ENCODE measurements at regions not wholly inside any gene's neighbourhood (a gene's known extent, or its start where the extent isn't known, plus 50 kb on each side); places are given as distances from the start of the nearest gene placed in this dataset.
"Not testable (repeated sequence)": the region's sequence is repeated elsewhere in the genome, so short reads cannot be mapped to it uniquely, and the experiment has no call there.

DNA sequence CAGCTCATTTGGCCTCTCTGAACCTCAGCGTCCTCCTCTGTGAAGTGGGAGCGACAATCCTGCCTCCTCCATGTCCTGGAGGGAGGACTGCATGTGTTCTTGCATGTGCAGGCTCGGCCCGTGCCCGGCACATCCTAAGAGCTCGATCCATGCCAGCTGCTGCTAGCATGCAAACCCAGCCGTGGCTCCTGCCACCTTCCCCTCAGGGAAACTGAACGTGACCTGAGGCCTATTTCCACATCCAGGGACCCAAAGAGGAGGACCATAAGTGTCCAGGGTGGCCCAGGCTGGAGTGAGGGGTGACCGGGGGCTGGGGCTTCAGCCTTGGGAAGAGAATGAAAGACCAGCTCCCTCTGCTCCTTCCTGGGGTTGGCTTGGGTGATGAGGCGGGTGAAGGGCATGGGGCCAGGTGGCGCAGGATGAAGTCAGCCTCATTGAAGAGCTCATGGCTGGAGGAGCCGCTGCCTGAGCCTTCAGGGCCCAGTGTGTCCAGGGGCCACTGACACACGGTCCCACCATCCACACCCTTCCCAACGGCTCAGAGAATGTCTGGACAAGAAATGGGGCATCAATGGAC lies 115.7 kb upstream of the AKAP13 start:
- not testable (repeated sequence) for DNase-seq (ENCODE audit: low spot score)

DNA sequence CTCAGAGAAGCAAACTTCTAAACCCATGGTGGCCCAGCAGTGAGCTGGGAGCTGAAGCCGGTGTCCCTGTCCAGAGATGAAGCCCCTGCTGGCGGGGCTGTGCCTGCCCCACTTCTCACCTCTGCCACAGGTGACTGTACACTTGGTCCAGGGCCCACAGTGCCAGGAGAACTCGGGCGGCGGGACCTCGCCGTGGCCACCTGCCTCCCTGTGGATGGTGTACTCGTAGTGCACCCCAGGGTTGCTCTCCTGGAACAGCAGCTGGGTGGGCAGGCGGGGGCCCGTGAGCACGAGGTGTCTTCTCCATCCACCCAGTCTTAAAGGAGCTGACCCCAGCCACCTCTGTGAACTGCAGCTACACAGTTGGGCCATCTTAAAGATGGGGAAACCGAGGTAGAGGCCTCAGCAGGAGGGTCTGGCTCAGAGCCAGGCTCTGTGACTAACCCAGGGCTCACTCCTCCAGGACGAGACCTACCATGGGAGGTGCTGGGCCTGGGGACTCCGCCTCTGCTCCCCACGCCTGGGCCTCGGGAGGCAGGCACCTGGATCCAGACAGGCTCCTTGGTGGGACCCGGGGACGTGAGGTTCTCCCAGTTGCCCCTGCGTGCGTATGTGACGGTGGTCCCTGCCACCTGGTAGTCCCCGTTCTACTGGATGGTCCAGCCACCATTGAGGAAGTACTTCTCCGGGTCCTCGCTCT lies 113.1 kb upstream of the AKAP13 start:
- not testable (repeated sequence) for DNase-seq (ENCODE audit: low spot score)

DNA sequence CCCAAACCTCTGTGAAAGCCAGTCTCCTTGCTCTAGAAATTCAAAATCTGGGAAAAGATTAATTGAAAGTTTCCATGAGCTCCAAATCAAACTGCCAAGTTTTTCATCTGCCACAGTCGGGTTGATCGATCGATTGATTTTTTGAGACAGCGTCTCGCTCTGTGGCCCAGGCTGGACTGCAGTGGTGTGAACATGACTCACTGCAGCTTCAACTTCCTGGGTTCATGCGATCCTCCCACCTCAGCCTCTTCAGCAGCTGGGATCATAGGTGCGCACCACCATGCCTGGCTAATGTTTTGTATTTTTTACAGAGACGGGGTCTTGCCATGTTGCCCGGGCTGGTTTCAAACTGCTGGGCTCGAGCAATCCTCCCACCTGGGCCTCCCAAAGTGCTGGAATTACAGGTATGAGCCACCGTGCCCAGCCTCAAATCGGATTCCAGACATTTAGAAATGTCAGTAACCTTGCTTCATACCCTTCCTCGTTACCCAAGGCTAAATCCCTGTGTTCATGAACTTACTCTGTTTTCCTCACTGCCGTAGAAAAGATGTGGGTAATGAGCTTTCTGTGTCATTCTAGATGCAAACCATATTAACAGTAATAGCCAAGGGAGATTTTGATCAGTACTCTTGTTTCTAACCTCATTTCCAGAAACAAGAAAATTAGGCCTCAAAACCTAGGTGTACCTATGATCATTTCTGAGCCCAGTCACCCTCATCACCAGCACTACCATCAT lies 105.9 kb upstream of the AKAP13 start:
- no peak for DNase-seq (ENCODE audit: low spot score)

DNA sequence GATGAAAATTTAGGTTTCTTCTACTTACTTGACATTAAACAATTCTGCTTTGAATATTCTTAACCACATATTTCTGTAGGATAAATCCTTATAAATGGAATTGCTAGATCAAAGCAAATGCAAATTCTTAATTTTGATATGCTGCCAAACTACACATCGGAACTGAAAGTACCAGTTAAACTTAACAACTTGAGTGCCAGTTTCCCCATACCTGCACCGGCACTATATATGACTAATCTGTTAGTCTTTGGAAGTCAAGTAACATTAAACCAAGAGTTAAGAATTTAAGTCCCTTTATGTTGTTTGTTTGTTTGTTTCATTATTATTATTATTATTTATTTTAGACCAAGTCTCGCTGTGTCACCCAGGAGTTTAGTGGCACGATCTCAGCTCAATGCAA lies 103.9 kb upstream of the AKAP13 start:
- DNase-seq (ENCODE audit: low spot score) = no peak

DNA sequence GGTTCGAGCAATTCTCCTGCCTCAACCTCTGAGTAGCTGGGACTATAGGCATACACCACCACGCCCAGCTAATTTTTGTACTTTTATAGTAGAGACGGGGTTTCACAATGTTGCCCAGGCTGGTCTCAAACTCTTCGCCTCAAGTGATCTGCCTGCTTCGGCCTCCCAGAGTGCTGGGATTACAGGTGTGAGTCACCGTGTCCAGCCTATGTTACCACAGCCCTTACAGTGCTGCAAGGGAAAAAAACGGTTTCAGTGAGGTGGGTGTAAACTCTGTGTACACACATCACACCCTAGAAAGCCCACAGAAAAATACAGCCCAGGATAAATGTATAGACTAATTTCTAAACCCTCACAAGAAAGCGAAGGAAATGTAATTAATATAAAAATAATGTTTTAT lies 103.5 kb upstream of the AKAP13 start:
- DNase-seq (ENCODE audit: low spot score) = no peak

DNA sequence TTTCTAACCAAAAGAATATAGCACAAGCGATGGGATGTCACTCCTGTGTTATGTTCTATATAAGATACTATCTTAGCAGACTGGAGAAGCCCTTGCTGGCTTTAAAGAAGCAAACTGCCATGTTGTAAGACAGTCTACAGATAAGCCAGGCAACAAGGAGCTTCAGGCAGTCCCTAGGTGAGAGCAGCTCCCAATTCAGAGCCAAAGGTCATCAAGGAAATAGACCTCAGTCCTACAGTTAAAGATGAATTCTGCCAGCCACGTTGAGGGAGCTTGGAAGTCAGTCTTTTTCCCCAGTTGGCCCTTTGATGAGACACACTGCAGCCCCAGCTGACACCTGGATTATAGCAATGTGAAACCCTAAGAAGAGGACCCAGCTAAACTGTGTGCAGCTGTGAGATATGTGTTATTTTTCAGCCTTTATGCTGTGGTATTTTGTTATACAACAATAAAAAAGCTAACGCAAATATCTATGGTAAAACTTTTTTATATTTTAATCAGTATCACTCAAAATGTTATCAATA lies 102.5 kb upstream of the AKAP13 start:
- no peak for DNase-seq (ENCODE audit: low spot score)

DNA sequence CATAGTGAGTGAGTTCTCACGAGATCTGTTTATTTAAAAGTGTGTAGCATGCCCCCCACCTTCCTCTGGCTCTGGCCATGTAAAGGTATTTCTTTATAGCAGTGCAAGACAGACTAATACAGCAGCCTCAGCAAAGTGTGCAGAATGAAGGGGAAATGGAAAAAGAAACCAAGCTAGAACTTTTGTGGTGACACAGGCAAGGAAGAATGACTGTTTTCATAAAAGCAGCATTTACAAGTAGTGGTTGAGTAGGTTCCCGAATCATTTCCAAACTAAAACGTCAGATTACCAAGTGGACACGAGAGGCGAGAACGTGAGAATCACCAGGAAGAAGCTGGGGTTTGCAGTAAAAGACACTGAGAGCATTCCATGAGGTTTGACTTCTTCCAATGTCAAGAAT lies 100.2 kb upstream of the AKAP13 start:
- no peak for DNase-seq (ENCODE audit: low spot score)

DNA sequence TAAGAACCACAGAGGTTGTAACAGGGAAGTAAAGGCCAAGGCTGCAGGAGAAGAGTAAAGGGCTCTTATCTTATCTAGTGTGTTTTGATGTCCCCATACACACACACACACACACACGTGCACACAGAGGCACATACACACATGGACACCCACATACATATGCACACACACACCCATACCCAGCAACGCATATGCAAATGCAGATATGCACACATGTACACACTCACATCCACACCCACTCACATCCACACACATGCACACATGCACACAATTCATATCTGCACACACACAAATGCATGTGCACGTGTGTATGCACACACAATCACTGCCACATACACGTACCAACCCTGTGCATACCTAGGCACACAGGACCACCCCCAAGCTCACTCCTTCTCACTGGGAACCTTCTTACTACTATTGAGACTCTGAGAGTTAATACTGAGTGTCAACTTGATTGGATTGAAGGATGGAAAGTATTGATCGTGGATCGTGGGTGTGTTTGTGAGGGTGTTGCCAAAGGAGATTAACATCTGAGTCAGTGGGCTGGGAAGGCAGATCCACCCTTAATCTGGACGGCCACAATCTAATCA lies 99.0 kb upstream of the AKAP13 start:
- no peak for DNase-seq (ENCODE audit: low spot score)

DNA sequence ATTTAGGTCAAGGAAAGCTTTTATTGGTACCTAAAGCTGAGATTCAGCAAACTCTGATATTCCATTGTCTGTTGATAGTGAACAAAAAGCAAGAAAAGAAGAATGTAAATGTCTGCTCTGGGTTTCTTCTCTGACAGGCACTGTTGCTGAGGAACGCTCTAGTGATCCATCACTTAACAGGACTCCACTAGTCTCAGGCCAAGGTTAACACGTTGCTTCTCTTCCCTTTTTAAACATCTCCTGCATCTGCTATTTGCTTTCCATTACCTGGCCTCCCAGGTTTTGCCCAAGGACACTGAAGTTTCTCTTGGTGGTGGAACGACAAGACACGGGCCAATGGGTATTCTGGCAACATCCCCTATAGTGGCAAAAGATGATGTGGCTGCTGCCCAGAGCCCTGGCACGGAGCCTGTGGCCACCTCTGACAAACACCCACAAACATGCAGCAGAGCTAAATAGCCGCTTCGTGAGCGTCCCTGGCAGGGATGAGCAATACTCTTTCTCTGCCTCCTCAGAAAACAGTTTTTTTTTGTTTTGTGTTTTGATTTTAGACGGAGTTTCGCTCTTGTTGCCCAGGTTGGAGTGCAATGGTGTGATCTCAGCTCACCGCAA lies 97.8 kb upstream of the AKAP13 start:
- DNase-seq (ENCODE audit: low spot score) = no peak

DNA sequence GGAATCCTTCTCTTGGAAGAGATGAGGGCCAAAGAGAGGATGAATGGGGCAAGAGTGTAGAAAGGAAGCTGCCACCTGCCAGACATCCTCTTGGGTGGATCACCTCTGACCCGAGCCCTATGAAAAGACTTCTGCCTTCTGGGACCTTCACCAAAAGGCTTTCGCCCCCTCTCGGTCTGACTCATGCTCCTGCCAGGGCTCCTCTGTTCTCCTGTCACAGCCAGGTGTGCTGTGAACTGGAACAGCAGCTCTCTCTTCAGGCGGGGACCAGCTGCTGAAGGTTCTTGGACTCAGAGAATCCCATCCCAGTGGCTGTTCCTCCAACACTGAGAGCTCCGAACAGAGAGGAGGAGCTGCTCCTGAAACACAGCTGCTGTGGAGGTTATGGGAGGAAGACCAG lies 96.6 kb upstream of the AKAP13 start:
- DNase-seq (ENCODE audit: low spot score) = peak; percentile 49

DNA sequence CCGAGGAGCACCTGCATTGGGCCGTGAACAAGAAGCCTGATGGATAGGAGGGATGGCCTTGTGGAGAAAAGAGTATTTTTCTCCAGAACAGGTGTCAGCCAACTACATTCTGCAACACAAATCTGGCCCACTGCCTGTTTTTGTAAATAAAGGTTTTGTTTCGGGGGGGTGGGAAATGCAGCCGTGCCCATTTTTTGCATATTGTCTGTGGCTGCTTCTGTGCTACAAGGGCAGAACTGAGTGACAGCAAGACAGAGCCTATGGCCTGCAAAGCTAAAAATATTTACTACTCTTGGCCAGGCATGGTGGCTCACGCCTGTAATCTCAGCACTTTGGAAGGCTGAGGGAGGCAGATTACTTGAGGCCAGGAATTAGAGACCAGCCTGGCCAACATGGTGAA lies 95.9 kb upstream of the AKAP13 start:
- DNase-seq (ENCODE audit: low spot score) = peak; percentile 68

DNA sequence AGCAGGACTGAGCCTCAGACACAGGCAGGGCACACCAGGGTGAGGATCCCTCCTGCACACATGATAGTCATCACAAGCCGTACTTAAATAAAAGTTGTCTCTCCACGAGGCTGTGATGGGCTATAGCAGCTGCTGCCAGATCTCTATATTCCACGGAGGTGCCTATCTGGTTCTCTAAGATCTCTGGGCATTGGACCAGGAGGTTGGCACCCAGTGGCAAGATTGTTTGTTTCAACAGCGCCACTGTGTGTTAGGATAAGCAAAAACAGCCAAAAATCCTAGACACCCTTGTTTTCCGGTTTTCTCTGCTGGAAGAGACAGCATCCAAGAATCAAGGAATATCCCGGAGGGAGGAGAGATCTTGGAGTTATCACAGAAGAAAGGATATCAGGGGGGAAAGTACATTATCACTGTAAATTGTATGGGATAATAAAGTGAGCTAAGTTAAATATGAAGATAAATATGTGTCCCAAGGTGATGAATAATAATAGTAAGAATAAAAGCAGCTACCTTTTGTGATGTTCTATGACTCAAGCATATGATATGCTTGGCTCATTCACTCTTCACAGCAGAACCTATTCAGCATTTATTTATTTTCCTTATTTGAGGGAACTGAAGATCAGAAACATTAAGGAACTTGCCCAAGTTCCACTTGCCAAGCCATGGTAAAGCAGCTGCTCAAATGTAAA lies 90.6 kb upstream of the AKAP13 start:
- peak; percentile 67 for DNase-seq (ENCODE audit: low spot score)

DNA sequence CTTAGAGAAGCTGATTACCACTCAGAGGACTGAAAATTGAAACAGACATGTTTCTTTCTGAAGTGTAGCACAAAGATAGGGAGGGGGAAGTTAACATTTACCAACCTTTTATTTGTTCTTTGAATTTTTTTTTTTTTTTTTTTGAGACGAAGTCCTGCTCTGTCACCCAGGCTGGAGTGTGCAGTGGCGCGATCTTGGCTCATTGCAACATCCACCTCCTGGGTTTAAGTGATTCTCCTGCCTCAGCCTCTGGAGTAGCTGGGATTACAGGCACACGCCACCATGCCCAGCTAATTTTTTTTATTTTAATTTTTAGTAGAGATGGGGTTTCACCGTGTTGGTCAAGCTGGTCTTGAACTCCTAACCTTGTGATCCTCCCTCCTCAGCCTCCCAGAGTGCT lies 87.8 kb upstream of the AKAP13 start:
- DNase-seq (ENCODE audit: low spot score) = not testable (repeated sequence)

DNA sequence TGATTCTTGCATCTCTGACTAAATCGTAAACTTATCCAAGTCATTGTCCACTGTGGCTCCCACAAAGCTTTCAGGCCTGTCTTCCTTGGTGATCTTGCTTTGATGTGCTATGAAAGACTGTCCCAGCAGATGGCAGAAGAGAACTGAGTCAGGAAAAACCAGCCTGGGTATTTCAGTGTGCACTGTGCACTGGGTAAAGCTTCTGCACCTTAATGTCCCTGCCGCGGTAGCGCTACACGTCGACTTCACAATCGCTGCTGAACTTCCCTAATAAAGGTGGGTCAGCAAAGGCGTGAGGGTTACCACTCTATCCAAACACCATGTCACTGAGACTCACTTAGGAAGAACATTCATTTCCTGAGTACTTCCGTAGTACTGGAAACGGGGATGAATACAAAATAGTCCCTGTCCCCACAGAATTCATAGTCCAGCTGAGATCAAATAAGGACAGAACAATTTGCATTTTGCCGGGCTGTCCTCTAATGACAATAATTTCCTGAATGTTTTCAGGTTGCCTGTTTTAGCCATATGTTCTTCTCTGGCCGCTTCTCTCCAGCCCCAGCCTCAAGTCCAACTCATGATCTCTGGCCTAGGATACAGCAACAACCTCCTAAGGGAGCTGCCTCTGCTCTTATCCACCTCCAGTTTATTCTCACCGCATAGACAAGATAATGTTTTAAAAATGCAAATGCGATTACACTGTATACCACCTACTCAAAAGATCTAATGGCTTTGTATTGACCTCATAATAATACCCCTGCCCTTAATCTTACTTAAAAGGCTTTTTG lies 83.6 kb upstream of the AKAP13 start:
- peak; percentile 80 for DNase-seq (ENCODE audit: low spot score)

DNA sequence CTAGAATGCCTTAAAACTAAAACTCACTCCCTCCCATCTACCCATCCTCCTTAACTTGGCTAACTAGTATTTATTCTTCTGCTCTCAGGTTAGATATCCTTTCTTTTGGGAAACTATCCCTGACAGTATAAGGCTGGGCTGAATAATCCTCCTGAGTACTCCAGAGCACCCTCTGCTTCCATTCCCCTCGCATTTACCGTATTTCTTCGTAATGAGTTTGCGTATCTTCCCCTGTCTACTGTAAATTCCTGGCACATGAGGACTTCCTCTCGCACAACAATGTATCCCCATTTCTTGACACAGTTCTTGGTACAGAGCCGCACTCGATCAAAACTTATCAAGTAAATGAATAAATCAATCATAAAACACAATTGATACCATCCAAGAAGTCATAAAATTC lies 82.9 kb upstream of the AKAP13 start:
- DNase-seq (ENCODE audit: low spot score) = no peak

DNA sequence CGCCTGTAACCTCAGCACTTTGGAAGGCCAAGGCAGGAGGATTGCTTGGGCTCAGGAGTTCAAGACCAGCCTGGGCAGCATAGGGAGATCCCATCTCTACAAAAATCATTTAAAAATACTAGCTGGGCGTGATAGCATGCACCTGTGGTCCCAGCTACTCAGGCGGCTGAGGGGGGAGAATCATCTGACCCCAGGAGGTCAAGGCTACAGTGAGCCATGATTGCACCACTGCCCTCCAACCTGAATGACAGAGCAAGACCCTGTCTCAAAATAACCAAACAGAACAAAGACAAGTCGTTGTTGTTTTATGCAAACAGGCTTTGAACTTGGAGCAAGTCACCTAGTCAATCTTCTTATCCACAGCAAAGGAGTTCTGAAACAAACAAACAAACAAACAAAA lies 82.0 kb upstream of the AKAP13 start:
- no peak for DNase-seq (ENCODE audit: low spot score)

DNA sequence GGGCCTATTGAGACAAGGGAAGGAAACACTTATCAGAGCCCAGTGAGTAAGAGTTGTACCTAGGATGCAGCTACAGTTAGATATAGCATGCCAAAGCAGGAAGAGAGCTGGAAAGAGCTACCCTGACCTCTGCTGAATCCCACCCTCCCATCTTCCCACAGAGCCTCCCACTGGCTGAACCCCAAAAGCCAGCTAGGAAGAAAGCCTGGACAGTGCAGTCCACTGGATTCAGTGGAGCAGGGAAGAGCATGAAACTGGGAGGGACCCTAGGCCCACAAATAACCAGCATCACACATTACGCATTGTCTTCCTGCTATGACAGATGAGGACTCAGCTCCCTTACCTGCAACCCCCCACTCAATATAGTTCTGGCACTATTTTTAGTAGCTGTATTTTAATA lies 81.5 kb upstream of the AKAP13 start:
- no peak for DNase-seq (ENCODE audit: low spot score)

DNA sequence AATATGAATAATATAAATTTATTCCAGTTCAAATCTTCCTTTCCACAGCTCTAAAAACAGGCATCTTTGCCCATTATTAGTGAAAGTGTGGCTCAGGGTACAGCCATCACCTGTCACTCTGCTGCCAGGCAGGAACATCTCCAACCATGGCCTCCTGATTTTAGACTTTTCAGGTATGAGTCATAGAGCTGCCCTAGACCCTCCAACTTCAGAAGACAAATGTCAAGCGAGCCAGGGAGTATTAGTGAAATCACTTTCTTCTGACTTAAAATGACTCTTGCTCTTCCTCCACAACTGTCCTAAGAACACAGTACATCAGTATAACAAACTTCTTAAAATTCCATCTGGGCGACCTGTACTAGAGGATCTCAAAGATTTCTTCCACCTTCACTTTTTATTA lies 78.1 kb upstream of the AKAP13 start:
- no peak for DNase-seq (ENCODE audit: low spot score)

DNA sequence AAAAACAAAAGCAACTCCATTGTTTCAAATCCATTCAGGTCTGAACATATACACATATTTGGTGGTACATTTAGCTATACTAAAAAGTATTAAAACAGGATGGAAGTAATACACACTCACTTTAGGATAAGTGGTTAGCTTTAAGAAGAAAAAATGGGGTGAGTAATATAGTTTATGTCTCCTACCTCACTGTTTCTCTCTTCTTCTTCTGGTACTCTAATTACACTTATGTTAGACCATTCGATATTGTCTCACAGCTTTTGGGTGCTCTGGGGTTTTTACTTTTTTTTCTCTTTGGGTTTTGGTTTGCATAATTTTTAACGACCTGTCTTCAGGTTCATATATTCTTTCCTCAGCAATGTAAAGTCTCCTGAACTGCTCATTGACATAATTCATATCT lies 75.4 kb upstream of the AKAP13 start:
- no peak for DNase-seq (ENCODE audit: low spot score)

DNA sequence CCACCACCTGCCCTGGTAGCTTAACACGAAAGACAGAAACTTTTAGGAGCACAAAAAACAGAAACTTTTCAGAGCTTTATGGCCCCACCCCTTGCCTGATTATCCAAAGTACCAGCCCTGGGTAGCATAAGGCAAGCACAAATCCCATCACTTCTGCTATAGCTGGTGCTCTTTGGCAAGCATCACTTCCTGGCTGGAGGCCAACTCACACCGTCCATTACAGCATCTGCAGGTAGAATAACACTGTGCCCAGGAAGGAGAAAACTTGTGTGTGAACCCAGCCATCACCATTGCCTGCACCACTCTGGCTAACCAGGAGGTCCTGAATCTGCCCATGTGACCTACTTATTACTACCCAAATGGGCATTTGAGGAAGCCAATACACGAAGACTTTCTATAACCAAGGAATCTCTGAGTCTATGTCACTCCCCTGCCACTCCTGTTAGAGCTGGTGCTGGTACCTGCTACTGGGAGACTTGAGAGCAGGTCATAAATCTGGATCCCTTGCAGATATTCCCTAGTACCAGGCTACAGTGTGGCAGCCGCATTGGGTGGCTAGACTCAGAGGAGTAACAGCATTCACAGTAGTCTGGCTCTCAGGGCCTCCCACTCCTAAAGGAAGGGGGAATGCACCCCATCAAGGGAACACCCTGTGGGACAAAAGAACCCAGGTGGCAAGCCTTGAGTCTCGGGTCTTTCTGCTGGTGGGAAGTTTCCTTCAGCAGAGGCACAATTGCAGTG lies 73.3 kb upstream of the AKAP13 start:
- DNase-seq (ENCODE audit: low spot score) = no peak
